GM18502 (cell line): ENCODE measurements at regions not wholly inside any gene's neighbourhood (a gene's known extent, or its start where the extent isn't known, plus 50 kb on each side); places are given as distances from the start of the nearest gene placed in this dataset.

Experiments used
- ATAC-seq: cut with Tn5 transposase; IDR thresholded peaks from one replicate; pipeline ENCODE4 v1.9.1; 2021; ENCODE audit warnings: mild to moderate bottlenecking; ENCODE audit not compliant: unreplicated experiment, poor library complexity

DNA sequence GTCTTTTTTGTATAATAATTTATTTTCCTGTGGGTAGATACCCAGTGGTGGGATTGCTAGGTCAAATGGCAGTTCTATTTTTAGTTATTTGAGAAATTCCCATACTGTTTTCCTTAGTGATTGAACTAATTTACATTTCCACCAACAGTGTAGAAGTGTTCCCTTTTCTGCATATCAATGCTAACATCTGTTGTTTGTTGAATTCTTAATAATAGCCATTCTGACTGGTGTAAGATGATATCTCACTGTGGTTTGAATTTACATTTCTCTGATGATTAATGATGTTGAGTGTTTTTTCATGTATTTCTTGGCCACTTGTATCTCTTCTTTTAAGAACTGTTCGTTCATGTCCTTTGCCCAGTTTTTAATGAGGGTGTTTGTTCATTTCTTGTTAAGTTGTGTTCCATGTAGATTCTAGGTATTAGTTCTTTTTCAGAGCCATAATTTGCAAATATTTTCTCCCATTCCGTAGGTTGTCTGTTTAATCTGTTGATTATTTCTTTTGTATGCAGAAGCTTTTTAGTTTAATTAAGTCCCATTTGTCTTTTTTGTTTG, 713.3 kb upstream of the EPHA6 start:
- ATAC-seq, result no peak

DNA sequence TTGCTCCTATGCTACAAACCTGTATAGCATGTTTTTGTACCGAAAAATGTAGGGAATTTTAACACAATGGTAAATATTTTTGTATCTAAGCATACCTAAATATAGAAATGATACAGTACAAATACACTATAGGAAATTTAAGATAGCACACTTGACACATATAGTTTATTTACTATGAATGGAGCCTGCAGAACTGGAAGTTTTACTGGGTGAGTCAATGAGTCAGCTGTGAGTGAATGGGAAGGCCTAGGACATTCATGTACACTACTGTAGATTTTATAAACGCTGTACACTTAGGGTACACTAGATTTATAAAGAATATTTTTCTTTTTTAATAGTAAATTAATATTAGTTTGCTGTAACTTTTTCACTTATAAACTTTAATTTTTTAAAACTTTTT, 707.7 kb upstream of the EPHA6 start:
- ATAC-seq, result no peak
